Astrocyte (in vitro differentiated cells and primary cell): ENCODE measurements at regions not wholly inside any gene's neighbourhood (a gene's known extent, or its start where the extent isn't known, plus 50 kb on each side); places are given as distances from the start of the nearest gene placed in this dataset.

Experiments
- CTCF ChIP-seq: IDR thresholded peaks from 2 replicates; pipeline ENCODE4 v1.5.1; 2011; ENCODE audit warnings: low read depth, mild to moderate bottlenecking, inconsistent platforms, low read length, moderate library complexity; ENCODE audit not compliant: insufficient read depth
- EZH2 ChIP-seq: IDR thresholded peaks from 2 replicates; pipeline ENCODE4 v1.6.1; 2012; ENCODE audit warnings: mild to moderate bottlenecking, low read length, inconsistent platforms; ENCODE audit not compliant: insufficient read depth

DNA sequence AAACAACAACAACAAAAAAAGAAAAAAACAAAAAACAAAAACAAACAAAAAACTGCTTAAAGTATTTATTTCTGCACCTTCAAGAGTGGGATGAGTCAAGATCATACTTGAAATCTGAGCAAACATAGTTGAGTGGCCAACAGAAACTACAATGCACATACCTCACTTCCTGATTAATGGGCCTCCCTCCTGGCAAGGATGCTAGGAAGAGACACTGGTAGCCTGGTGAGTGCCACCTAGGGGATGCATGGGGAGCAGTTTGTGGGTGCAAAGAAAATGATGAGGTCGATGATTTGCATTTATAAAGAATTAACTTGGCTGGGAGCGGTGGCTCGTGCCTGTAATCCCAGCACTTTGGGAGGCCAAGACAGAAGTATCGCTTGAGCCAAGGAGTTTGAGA lies 808.1 kb downstream of the MAFB start:
- TF ChIP-seq EZH2 (no peak), CTCF (peak; percentile 13)
